GM18498 (cell line): ENCODE measurements at regions not wholly inside any gene's neighbourhood (a gene's known extent, or its start where the extent isn't known, plus 50 kb on each side); places are given as distances from the start of the nearest gene placed in this dataset.
"Not testable (repeated sequence)": the region's sequence is repeated elsewhere in the genome, so short reads cannot be mapped to it uniquely, and the experiment has no call there.

Source experiments
- ATAC-seq: cut with Tn5 transposase; IDR thresholded peaks from one replicate; pipeline ENCODE4 v1.9.1; 2021; ENCODE audit warnings: mild to moderate bottlenecking, moderate library complexity; ENCODE audit not compliant: unreplicated experiment

GRCh38 chr1:82073659-82074058, 272.9 kb downstream of the ADGRL2 start:
- ATAC-seq = no peak

- ATAC-seq = no peak
These were observed 272.3 kb downstream of the ADGRL2 start for GRCh38 chr1:82073071-82073470.

- ATAC-seq = no peak
These were observed 265.2 kb downstream of the ADGRL2 start for GRCh38 chr1:82065916-82066315.

DNA sequence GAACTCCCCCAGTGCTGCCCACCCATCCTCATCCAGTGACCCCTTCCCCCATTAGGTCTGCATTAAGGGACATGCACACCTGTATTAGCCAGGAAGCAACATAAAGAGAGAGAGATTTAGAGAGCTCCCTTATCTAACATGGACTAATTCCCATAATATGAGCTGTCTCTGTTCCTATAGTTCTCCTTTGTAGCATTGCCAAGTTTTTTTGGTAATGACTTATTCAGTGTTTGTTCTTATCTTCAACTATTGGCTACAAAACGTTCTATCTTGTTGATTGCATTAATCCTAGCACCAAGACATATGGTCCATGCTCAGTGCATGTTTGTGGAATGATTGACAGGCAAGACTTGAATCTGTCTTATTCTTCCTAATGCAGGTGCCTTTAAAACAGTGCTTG, 264.0 kb downstream of the ADGRL2 start:
- ATAC-seq = no peak

DNA sequence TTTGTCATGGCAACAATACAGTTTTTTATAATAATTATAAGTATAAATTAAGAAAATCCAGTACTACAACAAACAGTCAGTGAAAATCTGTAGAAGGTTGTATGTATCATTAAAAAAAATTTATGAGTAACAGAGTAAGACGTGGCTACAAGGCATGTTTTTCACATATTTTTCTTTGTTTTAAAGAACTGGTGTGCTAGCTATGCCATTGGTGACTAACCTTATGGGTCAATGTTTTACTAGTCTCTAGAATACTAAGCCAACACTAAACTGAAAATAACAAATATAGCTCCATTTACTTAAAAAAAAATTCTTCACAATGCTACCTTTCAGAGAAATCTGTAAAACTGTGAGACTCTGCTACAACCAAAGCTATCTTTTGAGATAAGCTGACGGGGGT, 261.5 kb downstream of the ADGRL2 start:
- no peak for ATAC-seq

- ATAC-seq = no peak
These were observed 259.2 kb downstream of the ADGRL2 start for GRCh38 chr1:82059959-82060358.

- no peak for ATAC-seq
These were observed 256.3 kb downstream of the ADGRL2 start for GRCh38 chr1:82057011-82057410.

DNA sequence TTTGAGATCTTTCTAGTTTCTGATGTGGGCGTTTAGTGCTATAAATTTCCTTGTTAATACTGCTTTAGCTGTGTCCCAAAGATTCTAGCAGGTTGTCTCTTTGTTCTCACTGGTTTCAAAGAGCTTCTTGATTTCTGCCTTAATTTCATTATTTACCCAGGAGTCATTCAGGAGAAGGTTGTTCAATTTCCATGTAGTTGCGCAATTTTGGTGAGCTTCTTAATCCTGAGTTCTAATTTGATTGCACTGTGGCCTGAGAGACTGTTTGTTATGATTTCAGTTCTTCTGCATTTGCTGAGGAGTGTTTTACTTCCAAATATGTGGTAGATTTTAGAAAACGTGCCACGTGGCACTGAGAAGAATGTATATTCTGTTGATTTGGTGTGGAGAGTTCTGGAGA, 254.6 kb downstream of the ADGRL2 start:
- ATAC-seq = not testable (repeated sequence)

- no peak for ATAC-seq
These were observed 251.8 kb downstream of the ADGRL2 start for GRCh38 chr1:82052563-82052962.

GRCh38 chr1:82048596-82048995, 247.9 kb downstream of the ADGRL2 start:
- ATAC-seq = no peak

GRCh38 chr1:82045221-82045620, 244.5 kb downstream of the ADGRL2 start:
- ATAC-seq = no peak

DNA sequence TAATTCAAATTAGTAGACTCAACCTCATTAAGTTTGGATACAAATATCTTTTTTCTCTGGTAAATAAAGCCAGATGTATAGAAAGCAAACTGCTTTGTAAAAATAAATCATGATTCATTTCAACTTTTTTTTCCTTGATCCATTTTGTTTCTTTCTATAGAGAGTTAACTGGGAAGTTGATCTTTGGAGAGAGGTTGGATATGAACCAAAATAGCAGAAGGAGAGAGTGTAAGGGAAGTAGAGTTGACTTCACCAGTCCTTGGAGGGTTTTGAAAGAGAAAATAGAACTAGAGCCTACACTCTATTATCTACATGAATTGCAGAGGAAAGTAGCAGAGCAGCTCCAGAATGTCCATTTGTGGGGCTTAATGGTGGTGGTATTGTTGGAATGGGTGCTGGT, 243.8 kb downstream of the ADGRL2 start:
- ATAC-seq = no peak

GRCh38 chr1:82044111-82044510, 243.4 kb downstream of the ADGRL2 start:
- no peak for ATAC-seq

DNA sequence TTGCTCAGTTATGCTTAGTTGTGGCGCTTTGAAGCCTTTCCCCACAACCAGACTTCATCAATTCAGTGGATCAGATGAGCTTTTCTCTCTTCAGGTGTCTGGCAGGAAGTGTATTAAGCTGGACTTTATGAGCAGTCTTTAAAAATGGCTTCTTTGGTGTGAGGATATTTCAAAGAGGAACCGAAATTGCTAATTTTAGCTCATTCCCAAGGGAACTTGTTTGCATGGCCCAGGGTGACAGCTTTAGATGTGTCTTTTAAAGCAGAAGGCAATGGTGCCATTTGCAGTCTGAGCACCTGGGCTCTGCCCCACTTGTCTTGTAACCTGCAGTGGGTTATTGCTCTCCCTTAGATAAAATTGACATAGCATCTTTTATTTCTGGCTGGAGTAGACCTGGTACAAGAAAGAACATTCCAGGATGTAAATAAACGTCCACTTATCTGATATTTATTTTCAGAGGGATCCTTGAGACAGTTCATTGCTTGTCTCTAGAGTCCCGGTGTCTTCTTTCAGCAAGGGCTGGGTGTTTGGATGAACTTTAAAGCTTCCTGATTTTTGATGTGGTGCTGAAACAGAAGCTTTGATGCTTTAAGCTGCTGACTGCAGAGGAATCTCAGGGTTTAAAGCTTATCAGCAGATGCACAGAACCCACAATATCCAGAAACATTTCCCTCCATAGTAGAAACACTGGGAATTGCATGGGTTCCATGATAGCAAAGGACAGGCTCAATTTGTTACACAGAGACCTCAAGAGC, 241.7 kb downstream of the ADGRL2 start:
- no peak for ATAC-seq
